BJ (cell line): ENCODE measurements at regions not wholly inside any gene's neighbourhood (a gene's known extent, or its start where the extent isn't known, plus 50 kb on each side); places are given as distances from the start of the nearest gene placed in this dataset.
"Not testable (repeated sequence)": the region's sequence is repeated elsewhere in the genome, so short reads cannot be mapped to it uniquely, and the experiment has no call there.

Experiments
- CTCF ChIA-PET: fragments of 350-600 bp; formaldehyde crosslinking; extraction: SDS; loops from one replicate; lab custom pipeline; 2021; ENCODE audit warnings: antibody characterized with exemption, inconsistent platforms; lab: Yijun Ruan, JAX
- POLR2A ChIA-PET: fragments of 300-600 bp; sonication (Branson Sonifier 250); formaldehyde crosslinking; extraction: SDS; loops from one replicate; lab custom pipeline; 2021; ENCODE audit warnings: antibody characterized with exemption; lab: Charles Lee
- DNase-seq: peaks from one replicate; pipeline ENCODE4 v3.0.0-alpha.2; 2011; ENCODE audit warnings: low read depth
- H3K27me3 ChIP-seq: 2 replicates; pipeline ENCODE4 v1.6.0; 2011; ENCODE audit warnings: low read length; ENCODE audit not compliant: control insufficient read depth, insufficient read depth
- H3K36me3 ChIP-seq: 2 replicates; pipeline ENCODE4 v1.5.1; 2011; ENCODE audit warnings: low read length; ENCODE audit not compliant: control insufficient read depth, insufficient read depth
- H3K4me3 ChIP-seq: 2 replicates; pipeline ENCODE4 v1.5.1; 2011; ENCODE audit warnings: low read depth, mild to moderate bottlenecking, control low read depth, low read length

DNA sequence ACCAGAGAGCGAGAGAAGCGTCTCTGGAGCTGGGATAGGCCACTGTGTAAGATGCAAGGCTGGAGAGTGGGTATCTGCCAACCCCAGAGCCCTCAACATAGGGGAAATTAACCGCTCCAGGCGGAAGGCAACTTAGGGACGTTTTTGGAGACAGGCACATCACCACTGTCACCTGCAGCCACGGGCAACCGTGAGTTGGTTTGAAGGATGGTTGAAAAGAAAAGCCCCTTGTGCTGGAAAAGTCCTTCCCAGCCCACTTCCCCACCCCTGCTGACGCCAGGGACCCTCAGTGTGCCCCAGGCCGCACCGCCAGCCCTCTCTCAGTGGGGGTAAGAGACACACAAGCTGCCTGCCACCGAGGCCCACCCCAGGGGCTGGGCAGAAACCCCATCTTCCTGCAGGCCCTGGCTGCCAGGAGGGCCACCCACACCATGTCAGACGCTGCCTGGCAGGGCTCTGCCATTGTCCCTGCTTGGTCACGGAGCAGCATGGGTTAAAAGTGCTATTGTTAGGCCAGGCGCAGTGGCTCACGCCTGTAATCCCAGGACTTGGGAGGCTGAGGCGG lies 139.4 kb downstream of the NPIPB11 start:
- CTCF ChIA-PET, H3K4me3 ChIP-seq, H3K36me3 ChIP-seq, POLR2A ChIA-PET, DNase-seq, H3K27me3 ChIP-seq: not testable (repeated sequence)

DNA sequence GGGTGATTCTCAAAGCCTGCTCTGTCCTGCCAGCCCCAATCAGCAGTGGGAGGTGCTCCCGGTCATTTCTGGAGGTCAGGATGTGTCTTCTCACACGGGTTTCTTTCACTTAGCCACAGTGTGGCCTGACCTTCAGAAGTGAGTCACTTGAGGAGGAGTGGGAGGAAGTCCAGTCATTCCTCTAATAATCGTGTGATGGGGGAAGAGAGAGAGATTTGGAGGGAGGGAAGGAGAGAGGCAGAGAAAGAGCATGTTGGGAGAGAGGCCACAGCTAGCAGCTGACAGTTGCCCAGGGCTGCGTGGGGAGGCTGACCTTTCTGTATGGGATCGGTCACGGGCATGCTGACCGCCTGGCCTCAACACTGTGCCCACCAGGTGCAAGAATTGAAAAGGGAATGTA lies 139.9 kb downstream of the NPIPB11 start:
- POLR2A ChIA-PET, H3K4me3 ChIP-seq, H3K36me3 ChIP-seq, CTCF ChIA-PET, H3K27me3 ChIP-seq: not testable (repeated sequence)
- peak; percentile 53 for DNase-seq

DNA sequence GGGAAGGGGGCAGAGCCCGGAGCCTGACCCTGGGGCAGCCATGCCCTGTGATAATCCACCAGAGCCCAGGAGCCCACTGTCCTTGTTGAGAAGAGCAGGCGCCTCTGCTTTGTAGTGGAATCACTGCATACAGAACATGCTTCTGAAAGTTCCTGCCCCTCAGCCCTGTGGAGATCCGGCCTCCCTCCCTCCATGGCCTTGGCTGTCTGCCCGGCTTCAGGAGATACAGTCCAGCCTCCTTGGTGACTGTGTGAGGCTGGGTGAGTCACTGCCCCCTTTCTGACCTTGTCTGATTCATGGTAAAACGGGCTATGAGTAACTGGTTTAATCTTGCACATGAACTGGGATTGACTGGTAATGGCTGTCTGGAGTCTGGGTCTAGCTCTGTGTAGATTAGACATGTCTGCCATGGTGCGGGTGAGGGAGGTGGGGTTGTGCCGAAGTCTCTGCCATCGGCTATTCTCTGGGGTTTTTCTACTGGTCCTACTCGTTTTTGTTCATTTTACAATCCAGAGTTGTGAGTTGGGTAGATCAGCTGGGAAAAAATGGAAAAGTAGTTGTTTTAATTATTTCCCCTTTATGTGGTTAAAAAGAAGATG lies 141.2 kb downstream of the NPIPB11 start:
- H3K4me3 ChIP-seq, CTCF ChIA-PET, H3K27me3 ChIP-seq, POLR2A ChIA-PET, H3K36me3 ChIP-seq: not testable (repeated sequence)
- peak; percentile 86 for DNase-seq

DNA sequence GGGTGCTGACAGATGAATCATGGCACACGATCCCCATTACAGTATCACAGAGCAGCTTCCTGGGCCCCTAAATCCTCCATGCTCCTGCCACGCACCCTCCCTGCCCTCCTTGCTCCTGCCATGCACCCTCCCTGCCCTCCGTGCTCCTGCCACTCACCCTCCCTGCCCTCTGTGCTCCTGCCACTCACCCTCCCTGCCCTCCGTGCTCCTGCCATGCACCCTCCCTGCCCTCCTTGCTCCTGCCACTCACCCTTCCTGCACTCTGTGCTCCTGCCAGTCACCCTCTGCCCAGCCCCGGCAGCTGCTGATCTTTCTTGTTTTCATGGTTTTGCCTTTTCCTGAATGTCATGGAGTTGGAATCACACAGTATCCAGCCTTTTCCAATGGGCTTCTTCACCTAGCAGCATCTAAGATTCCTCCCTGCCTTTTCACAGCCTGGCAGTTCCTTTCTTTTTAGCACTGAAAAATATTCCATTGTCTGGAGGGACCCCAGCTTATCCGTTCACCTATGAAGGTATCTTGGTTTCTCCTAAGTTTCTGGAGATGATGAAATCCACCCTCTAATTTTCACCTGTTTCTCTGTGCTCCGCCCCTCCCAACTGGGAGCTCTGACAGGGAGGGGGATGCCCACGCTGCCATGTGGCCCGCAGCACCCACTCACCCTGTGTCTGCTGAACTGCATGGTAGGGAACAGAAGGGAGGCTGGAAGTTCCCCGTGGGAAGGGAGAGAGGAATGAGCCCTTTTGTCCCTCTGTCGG lies 142.3 kb downstream of the NPIPB11 start:
- CTCF ChIA-PET, DNase-seq, H3K4me3 ChIP-seq, POLR2A ChIA-PET, H3K36me3 ChIP-seq, H3K27me3 ChIP-seq: not testable (repeated sequence)

DNA sequence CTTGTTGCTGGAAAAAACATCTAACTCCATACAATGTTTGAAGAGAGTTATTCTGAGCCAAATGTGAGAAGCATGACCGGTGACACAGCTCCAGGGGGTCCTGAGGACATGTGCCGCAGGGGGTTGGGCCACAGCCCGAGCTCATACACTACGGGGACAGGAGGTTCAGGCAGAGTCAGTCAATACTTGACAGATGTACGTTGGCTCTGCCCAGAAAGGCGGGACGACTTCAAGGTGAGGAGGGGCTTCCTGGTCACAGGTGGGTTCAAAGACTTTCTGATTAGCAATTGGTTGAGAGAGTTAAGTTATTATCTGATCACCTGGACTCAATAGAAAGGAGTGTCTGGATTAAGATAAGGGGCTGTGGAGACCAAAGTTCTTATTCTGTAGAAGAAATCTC lies 143.8 kb downstream of the NPIPB11 start:
- DNase-seq, CTCF ChIA-PET: not testable (repeated sequence)

DNA sequence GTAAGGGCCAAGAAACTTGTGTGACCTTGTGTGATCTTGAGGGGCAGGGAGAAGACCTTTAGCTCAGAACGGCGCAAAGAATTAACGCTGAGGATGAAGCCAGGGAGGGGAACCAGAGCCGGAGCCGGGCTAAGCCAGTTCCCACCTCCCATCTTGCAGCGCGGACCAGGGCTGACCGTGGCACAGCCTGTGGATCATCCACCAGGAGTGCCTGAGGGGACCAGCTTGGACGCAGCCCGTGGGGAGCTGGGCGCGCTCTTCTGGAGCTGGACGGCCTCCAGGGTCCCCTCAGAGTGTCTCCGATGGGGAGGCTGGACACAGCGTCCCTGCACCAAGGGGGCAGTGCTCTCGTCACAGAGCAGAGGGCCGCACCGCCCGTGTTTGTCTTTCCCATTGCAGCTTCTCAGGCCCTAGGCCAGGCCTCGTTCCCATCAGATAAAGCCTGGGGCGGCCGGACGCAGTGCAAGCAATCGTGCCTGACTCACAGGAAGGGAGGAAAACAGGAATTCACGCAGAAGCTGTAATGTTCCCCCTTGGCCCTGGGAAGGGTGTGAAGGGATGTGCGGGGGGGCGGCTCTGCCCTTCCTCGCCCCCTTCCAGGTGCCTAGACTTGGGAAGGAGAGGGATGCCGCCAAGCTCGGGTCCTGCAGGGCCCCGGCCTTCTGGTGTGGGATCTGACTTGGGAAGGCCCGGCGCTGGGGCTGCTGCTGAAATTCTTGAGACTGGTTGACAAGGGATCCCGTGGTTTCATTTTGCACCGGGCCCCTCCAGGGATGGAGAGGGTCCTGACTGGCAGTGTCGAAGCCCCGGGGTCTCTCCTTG lies 144.9 kb downstream of the NPIPB11 start:
- POLR2A ChIA-PET, CTCF ChIA-PET, H3K4me3 ChIP-seq, DNase-seq, H3K27me3 ChIP-seq, H3K36me3 ChIP-seq: not testable (repeated sequence)

More for the DNA sequence above, 143.8 kb downstream of the NPIPB11 start:
- H3K36me3 ChIP-seq, H3K4me3 ChIP-seq, H3K27me3 ChIP-seq, POLR2A ChIA-PET: not testable (repeated sequence)

DNA sequence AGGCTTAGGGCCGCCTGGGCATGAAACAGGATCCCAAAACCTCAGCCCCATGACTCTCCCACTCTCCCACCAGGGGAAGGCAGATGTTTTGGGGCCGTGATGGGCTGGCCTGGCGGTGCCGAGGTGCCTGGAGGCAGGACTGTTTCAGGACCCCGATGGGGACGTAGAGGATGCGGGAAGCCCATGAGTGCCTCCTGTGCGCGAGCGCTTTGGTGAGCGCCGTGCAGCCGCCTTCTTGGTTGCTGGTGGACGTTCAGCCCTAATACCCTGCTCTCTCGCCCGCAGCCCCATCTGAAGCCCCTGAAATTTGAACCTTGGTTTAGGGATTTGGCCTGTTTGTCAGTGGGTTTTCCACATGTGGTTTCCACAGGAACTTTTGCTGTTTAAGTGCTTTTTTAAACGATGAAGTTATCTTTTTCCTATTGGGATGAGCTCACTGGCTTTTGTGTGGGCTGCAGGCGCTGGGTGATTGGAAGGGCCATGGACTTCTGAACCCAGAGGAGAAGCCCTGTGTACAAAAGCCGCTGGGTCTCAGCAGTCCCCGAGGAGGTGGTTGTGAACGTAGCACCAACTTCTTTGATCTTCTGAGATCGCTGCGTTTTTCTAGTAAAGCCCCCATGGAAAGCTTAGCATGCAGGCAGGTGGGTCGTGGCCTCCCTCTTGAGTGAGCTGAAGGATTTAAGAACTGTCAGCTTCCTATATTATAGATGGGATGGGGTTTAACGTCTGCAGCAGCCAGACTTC lies 145.7 kb downstream of the NPIPB11 start:
- H3K27me3 ChIP-seq, POLR2A ChIA-PET, H3K4me3 ChIP-seq, DNase-seq, CTCF ChIA-PET, H3K36me3 ChIP-seq: not testable (repeated sequence)

DNA sequence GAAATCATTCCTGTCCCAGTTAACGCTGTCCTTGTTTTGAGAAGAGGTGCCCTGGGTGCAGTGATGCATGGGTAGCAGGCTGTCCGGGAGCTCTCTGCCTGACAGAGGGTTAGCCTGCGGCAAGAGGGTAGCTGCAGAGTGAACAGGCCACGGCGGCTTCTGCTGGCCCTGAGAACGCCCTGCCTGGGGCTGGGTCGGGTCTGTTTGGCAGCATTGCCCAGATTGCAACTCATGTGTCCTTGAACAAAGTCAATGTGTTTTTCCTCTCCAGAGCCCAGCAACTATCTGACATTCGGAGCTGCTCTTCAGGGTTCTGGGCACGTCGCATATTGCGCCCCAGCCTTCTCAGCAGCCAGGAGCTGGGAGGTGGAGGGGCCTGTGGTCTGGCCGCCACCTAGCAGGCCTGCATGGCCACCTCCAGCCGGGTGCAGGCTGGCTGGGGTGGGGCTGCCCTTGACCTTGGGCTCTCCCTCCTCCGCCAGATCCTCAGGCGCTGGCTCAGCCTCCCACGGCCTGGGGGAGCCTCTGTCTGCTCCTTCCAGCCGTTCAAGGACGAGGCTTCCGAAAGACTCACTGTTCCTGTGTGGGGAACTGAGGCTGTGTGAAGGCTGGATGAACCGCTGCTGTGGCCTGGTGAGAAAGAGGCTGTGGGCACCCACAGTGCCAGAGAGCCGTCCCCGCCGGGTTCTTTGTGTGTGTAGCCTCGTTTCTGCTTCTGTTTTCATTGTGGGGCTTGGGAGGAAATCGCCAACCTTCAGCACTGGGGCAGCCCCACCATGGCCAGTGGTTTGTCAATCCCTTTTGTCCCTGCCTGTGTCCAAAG lies 146.7 kb downstream of the NPIPB11 start:
- DNase-seq, H3K36me3 ChIP-seq, H3K4me3 ChIP-seq, POLR2A ChIA-PET, CTCF ChIA-PET, H3K27me3 ChIP-seq: not testable (repeated sequence)

DNA sequence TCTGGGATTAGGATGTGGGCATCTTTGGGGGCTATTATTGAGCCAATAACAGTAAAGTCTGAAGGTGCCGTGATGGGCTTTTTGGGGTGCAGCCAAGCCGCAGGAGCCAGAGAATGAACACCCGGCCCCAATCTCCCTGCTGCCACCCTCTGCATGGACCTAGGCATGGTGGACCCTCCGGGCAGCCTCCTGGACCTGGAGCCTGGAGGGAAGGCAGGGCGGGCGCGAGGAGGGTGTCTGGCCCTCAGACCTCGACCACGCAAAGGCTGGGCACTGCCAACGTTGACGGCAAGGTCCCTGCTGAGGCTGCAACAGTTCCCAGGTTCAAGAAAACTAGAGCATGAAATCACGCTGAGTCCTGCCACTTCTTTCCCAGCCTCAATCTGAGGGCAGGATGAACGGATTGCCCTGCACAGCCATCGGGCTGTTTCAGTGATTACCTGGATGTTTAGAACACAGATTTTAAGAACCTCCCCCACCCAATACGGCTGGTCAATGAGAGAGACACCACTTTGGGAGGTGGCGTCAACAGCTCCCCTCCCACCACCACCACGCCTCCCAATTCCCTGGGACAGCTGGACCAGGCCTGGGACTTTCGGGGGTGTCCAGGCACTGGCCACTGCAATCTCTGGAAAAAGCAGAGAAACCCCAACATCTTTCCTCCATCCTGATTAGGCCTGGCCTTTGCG lies 147.4 kb downstream of the NPIPB11 start:
- DNase-seq, H3K4me3 ChIP-seq, CTCF ChIA-PET, POLR2A ChIA-PET, H3K36me3 ChIP-seq, H3K27me3 ChIP-seq: not testable (repeated sequence)
